Hematopoietic multipotent progenitor cell treated with erythropoietin and hydrocortisone succinate and interleukin-3 and kit ligand, for 8 days (in vitro differentiated cells): ENCODE measurements at regions not wholly inside any gene's neighbourhood (a gene's known extent, or its start where the extent isn't known, plus 50 kb on each side); places are given as distances from the start of the nearest gene placed in this dataset.
A peak's percentile ranks its signal among the peaks of the same experiment; 100 is the strongest.

ENCODE experiments used
- DNase-seq: peaks from one replicate; pipeline ENCODE4 v3.0.0-alpha.2; 2015

DNA sequence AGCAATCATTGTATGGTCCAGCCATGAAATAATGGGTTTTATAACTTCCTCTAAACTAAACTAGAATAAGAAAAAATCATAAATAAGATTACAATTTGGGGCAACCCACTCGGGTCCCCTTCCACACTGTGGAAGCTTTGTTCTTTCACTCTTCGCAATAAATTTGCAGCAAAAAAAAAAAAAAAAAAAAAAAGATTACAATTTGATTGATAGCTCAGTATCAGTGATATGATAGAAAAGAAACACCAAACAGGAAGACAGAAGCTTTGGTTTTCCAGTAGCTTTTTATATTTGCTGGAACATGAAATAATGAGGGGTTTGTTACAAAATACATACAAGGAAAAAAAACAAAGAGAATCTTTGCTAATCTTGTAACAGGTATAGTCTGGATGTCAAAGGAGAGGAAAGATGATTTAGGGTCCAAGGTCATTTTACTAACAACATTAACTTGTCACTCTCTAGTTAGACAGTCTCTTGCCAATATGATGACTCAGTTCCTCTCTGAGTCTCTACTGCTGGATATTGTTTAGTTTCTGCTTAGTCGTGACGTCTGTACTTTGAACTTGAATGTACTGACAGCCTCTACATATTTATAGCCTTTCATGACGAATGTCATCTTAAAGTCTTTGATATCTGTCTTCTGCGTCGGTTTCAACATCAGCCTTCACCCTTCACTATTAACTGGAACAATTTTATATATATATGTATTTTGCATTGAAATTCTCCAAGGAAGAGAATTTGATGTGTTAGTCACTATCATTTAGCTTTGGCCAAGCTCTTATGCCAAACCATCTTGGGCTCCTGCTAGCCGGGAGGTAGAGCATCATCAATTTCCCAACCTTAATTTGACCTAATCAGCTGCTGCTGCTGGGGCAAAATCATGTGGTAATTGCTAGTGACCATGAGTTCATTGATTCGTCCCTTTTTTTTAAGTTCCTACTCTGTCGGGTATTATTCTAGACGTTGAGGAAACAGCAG lies 213.1 kb upstream of the STXBP5 start:
- no peak for DNase-seq

DNA sequence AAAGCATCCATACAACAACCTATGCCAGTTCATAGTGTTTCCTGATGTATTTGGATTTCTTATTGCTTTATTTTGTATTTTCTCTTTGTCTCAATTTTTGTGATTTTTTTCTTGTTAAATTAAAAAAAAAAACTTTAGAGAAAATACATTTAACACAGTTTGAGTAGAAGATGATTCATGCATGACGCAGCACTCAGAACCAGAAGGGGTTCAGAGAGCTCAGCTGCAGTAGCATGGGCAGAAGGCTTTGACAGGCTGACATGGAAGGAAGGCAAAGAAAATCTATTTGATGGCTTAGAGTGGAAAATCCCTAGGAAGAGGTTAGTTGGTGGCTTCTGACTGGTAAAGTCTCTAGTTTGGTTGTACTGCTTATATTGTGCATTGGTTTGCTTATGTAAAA lies 207.2 kb upstream of the STXBP5 start:
- no peak for DNase-seq

- DNase-seq: no peak
These were observed 204.5 kb upstream of the STXBP5 start for GRCh38 chr6:146999766-147000165.

DNA sequence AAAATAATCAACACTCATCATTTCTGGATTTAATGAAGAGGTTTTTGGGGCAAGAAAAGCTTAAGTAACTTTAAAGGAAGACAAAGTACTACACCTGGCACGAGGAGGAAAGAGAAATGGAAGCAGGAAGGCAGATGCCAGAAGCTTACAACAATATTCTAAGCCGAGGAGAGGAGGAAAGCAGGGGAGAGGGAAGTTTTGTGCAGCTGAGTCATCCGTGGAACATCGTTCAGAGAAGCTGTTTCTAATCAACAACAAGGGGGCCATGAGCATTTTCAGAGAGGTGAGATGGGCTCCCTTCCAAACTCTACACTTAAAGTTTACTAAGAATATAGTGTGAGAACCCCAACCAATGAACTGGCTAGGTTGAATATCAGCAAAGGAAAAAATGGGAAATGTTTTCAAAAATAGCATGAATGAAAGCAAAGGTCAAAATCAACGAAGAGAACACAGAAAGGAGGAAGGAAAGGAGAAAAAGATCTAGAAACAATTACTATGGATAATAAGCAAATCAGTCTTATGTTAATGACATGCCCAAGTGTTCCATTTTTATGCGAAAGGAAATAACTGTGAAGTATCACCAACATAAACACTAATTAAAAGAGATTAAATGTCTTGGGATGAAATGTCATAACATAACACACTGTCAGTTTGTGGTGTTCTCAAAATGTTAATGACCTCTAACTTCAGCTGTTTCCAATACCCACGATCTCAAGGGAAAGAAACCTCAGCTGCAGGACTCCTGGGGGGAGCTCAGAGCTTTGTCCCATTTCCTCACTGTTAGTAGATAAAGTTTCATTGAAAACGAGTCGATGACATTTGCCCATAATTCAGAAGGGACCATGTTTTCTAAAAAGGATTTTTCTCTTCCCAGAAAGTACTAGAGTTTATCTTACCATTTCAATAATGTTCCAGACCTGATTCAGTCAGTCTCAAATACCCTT lies 203.4 kb upstream of the STXBP5 start:
- no peak for DNase-seq

GRCh38 chr6:147001621-147002020 lies 202.6 kb upstream of the STXBP5 start:
- no peak for DNase-seq

DNA sequence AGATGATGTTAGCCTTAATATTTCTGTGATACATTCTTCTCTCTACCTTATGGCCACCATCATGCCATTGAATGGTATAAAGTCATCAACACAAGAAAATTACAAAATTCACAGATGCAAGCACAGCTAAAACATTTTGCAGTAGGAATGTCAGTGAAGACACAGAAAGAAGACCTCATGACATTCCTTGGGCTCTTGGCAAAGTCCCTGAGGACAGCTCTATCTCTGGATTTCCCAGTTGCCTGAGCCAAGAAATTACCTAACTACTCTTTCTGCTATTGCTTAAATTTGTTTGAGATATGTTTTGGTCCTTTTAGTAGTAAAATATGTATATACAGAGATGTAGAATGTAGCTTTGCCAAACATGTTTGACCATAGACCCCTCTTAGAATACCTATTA lies 201.0 kb upstream of the STXBP5 start:
- DNase-seq: no peak

DNA sequence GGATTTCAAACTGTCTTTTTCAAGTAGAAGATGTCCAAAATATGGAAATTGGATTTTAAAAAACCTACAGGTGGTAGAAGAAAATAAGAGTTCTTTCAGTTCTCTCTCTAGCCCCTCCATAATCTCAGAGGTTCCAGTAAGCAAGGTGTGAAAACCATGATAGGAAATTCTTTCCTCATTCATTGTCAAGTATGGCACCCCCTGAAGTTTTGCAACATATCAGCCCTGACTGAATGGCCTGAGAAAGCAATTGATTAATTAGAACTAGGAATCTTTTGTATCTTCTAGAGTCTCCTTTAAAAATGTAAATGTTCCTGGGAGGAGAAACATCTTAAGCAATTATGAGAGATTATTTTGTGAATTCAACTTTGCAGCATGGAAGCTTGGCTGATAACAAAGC lies 198.7 kb upstream of the STXBP5 start:
- peak; percentile 20 for DNase-seq

DNA sequence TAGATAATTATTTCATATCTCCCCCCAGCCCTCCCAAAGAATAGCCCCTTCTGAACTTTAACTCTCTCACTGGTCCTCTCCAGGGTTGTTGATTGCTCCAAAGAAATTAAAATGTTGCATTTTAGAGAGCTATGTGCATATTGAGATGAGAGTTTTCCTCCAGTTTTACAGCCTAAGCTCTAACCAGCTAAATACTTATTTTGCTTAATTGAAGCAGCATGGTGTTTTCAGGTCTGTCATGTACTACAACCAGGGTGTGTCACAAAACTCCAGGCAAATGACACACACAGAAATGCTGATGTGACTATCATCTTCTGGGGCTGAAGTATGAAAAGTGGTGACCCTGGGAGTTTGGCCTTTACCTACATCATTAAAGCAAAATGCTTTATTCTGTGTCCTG lies 196.8 kb upstream of the STXBP5 start:
- DNase-seq: no peak

- DNase-seq: no peak
These were observed 194.9 kb upstream of the STXBP5 start for GRCh38 chr6:147009358-147009757.

GRCh38 chr6:147015674-147016073 lies 188.5 kb upstream of the STXBP5 start:
- no peak for DNase-seq

DNA sequence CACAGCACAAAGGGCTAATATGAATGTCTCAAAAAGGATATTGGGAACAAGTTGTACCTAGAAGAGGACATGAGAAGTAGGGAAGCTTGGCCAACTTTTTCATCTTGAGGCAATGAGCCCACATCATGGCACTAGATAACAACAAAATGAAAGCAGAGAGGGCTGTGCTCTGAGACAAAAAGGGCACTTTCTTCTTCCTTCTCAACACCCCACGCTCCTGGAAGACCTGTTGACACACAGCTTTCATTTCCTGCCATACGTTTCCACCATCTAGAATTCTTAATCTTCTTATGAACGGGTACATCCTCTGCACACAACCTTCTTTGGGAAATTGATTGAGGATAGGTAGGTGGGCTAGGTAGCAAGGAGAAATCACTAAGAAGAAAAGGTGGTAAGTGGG lies 187.8 kb upstream of the STXBP5 start:
- DNase-seq: no peak

- no peak for DNase-seq
These were observed 187.1 kb upstream of the STXBP5 start for GRCh38 chr6:147017153-147017552.

GRCh38 chr6:147019001-147019400 lies 185.2 kb upstream of the STXBP5 start:
- no peak for DNase-seq

GRCh38 chr6:147022041-147022440 lies 182.2 kb upstream of the STXBP5 start:
- DNase-seq: no peak

DNA sequence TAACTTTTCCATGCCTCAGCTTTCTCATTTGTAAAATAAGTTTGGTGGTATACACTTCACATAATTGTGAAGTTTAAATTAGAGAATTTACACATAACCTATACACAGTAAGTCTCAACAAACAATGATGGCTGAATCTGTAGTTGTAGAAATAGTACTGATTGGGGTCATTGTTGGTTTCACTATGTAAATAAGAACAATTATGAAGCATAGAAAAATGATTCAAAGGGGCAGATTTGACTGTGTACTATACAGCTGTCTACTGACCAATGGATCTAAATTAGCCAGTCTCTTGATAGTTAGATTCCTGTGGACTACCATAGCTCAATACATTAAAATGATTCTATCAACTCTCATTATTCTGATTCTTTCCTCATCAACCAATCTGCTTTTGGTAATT lies 181.1 kb upstream of the STXBP5 start:
- DNase-seq: no peak

- DNase-seq: no peak
These were observed 180.6 kb upstream of the STXBP5 start for GRCh38 chr6:147023581-147023980.

- DNase-seq: no peak
These were observed 174.3 kb upstream of the STXBP5 start for GRCh38 chr6:147029923-147030322.

DNA sequence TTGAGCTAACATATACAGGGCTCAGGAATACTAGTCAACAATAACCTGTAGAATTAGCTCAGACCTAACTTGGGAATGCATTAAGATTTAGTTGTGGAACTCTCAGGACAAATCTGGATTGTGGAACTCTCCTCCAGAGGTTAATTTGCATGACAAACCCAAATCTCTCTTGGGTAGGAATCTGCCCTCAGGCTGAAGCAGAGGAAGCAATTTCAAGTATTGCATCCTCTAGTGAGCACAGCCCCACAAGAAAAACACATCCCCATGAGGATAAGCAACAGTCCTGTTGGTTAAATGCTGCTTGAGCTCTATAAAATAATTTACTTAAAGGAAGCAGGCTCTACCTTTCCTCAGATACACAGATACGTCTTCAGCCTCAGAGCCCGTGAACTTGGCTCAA lies 170.9 kb upstream of the STXBP5 start:
- DNase-seq: no peak

DNA sequence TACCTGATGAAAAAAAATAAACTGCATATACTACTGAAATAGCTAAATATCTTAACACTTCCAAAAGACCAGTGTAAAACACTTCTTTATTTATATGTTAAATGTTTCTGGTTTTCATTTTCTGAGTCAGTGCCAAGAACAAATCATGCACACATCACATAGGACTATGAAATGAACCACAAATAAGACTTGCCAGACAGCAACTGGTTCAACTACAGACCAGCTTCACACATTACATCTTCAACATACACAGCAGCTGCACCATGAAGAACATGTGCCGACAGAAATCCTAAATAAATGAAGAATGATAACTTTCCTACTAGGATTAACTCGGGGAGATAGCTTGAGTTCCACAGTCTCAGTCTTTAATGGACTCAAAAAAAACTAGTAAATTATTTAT lies 168.3 kb upstream of the STXBP5 start:
- no peak for DNase-seq

GRCh38 chr6:147037881-147038280 lies 166.3 kb upstream of the STXBP5 start:
- no peak for DNase-seq

GRCh38 chr6:147040121-147040910 lies 163.9 kb upstream of the STXBP5 start:
- no peak for DNase-seq

DNA sequence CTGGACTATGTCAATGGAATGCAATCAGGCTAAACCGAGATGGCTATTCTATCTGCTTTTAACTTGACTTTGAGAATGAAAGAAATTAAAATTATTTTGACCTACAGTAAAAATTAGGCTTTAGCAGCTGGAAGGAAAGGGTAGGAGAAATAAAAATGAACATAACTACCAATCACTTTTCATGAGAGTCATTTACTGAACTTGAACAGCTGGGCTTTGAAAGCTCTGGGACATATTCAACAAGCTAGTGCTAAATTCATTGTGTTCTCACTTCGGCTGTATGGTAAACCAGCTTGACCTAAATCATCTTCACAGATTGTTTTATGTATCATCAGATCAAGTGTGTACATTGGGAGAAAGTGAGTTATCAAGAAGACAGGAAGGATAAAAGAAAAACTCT lies 161.5 kb upstream of the STXBP5 start:
- no peak for DNase-seq

DNA sequence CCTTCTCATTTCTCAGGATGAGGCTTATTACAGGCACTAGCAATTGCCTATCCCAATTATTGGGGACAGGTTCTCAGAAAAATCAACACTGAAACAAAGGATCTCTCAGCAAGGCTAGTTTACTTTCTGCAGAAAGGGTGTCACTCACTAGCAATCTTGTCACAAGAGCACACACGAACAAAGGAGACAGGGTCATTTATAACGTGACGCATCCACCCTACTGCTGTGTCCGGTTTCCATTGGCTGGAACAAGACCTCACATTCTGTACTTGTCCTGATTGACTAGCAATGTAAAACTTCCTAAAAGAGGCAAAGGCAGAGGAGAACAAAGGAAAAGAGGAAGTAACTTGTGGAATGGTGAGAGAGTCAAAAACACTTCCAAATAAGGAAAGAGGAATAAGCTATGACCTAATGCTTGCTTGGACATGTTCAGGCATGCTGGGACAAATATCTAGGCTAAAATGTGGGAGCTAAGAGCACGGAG lies 160.2 kb upstream of the STXBP5 start:
- peak; percentile 5 for DNase-seq
